Thyroid gland (tissue), 4 donors: ENCODE measurements at regions not wholly inside any gene's neighbourhood (a gene's known extent, or its start where the extent isn't known, plus 50 kb on each side); places are given as distances from the start of the nearest gene placed in this dataset.
"Not testable (repeated sequence)": the region's sequence is repeated elsewhere in the genome, so short reads cannot be mapped to it uniquely, and the experiment has no call there.

Experiments used
- DNase-seq, 2 donors: peaks; one replicate each; pipeline ENCODE4 v3.0.0-alpha.2; 2019
- H3K27ac ChIP-seq, 3 donors: fragments of 200-600 bp; sonication (generic); 1 replicate in 2 of 3; 2 replicates in 1 of 3; pipeline ENCODE4 v1.5.1; 2016 to 2019; ENCODE audit warnings: mild to moderate bottlenecking in 1 of 3, moderate library complexity in 1 of 3
- H3K27me3 ChIP-seq: fragments of 200-600 bp; sonication (generic); one replicate; pipeline ENCODE4 v1.5.1; 2019
- H3K36me3 ChIP-seq, 2 donors: fragments of 200-600 bp; sonication (generic); one replicate each; pipeline ENCODE4 v1.5.1; 2016 to 2019
- H3K4me1 ChIP-seq, 2 donors: fragments of 200-600 bp; sonication (generic); one replicate each; pipeline ENCODE4 v1.5.1; 2017 to 2019
- H3K4me3 ChIP-seq, 3 donors: fragments of 200-600 bp; sonication (generic); replicated peaks in 1 of 3; 1 replicate in 2 of 3; 2 replicates in 1 of 3; pipeline ENCODE4 v1.5.1; 2016; ENCODE audit warnings: mild to moderate bottlenecking in 1 of 3
- H3K9me3 ChIP-seq: fragments of 200-600 bp; sonication (generic); one replicate; pipeline ENCODE4 v1.5.1; 2017
- POLR2A ChIP-seq, 2 donors: fragments of 450-650 bp; IDR thresholded peaks; one replicate each; pipeline ENCODE4 v1.6.1; 2017; ENCODE audit warnings: antibody characterized with exemption in 2 of 2, mild to moderate bottlenecking in 2 of 2, moderate library complexity in 1 of 2
- WGBS, 2 donors: methylation state at CpG; one replicate each; pipeline ENCODE4 v1.1.5; 2017; 5-methylcytosine and 5-hydroxymethylcytosine counted together
- intact Hi-C: fragments of 100-400 bp; cut with DNase I; formaldehyde crosslinking; loops from one replicate; pipeline ENCODE4 v1.15.1; 2023
- TF ChIP-seq, protein P1 (sequence below), 6 experiments: fragments of 200-600 bp in 3 of 6; fragments of 450-650 bp in 3 of 6; sonication (generic) in 3 of 6; IDR thresholded peaks; one replicate each; pipeline ENCODE4 v1.5.1; 2016 to 2019; ENCODE audit warnings: antibody characterized with exemption in 6 of 6, mild to moderate bottlenecking in 2 of 6, inconsistent platforms in 1 of 6, moderate library complexity in 1 of 6

DNA sequence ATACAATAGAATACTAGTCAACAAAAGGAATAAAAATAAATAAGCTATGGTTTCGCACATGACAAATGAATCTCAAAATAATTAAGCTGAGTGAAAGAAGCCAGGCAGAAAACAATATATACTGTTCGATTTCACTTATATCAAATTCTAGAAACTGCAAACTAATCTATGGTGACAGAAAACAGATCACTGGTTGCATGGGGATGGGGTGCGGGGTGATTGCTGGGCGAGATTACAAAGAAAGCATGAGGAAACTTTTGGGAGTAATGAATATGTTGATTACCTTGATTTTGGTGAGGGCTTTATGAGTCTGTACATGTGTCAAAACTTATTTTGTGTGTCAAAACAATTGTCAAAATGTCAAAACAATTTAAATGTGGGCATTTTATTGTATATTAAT, 135.6 kb downstream of the GPR85 start:
- Histone ChIP-seq H3K27ac (no peak overlapping the region), H3K27me3 (no peaks in the 10 kb centered on the region), H3K9me3 (no peaks in the 10 kb centered on the region), H3K4me3 (no peak overlapping the region), H3K4me1 (no peaks in the 10 kb centered on the region), H3K36me3 (no peaks in the 10 kb centered on the region)
- WGBS, 2 donors = 78 to 82% methylated on average over 4 of the region's 4 CpGs
- intact Hi-C loops = no loop called here
- no peak for DNase-seq
- TF ChIP-seq POLR2A (IDR thresholded peaks at IDR 0.05) = no peak
- TF ChIP-seq, protein P1, sequence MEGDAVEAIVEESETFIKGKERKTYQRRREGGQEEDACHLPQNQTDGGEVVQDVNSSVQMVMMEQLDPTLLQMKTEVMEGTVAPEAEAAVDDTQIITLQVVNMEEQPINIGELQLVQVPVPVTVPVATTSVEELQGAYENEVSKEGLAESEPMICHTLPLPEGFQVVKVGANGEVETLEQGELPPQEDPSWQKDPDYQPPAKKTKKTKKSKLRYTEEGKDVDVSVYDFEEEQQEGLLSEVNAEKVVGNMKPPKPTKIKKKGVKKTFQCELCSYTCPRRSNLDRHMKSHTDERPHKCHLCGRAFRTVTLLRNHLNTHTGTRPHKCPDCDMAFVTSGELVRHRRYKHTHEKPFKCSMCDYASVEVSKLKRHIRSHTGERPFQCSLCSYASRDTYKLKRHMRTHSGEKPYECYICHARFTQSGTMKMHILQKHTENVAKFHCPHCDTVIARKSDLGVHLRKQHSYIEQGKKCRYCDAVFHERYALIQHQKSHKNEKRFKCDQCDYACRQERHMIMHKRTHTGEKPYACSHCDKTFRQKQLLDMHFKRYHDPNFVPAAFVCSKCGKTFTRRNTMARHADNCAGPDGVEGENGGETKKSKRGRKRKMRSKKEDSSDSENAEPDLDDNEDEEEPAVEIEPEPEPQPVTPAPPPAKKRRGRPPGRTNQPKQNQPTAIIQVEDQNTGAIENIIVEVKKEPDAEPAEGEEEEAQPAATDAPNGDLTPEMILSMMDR (IDR thresholded peaks at IDR 0.05) = no peak

DNA sequence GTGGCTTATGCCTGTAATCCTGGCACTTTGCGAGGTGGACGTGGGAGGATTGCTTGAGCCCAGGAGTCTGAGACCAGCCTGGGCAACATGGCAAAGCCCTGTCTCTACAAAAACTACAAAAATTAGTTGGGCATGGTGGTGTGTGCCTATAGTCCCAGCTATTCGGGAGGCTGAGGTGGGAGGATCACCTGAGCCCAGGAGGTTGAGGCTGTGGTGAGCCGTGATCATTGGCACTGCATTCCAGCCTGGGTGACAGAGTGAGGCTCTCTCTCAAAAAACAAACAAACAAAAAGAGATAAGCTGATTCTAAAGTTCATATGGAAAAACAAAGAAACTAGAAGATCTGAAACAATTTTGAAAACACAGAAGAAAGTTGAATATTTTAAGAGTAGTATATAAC, 136.9 kb downstream of the GPR85 start:
- H3K4me3 ChIP-seq, H3K36me3 ChIP-seq, H3K4me1 ChIP-seq, DNase-seq, H3K27ac ChIP-seq, H3K9me3 ChIP-seq, H3K27me3 ChIP-seq, intact Hi-C loops: not testable (repeated sequence)
- 70% methylated on average over 4 of the region's 4 CpGs for WGBS, 2 donors

DNA sequence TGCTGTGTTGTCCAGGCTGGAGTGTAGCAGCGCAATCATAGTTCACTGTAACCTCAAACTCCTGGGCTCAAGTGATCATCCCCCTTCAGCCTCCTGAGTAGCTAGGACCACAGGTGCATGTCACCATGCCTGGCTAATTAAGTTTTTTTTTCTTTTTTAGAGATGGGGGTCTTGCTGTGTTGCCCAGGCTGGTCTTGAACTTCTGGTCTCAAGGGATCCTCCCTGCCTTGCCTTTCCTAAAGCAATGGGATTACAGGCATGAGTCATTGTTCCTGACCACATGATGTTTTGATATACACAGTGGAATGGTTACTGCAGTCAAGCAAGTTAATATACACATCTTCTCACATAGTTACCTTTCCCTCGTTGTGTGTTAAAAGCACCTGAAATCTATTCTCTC, 140.3 kb downstream of the GPR85 start:
- no peaks in the 10 kb centered on the region for H3K36me3 ChIP-seq
- H3K4me3 ChIP-seq = no peak overlapping the region
- intact Hi-C loops = no loop called here
- H3K27me3 ChIP-seq = no peaks in the 10 kb centered on the region
- H3K27ac ChIP-seq = no peak overlapping the region
- H3K9me3 ChIP-seq = no peaks in the 10 kb centered on the region
- DNase-seq = no peak
- H3K4me1 ChIP-seq = no peaks in the 10 kb centered on the region
- TF ChIP-seq, protein P1 (IDR thresholded peaks at IDR 0.05) = no peak
- no peak for TF ChIP-seq POLR2A (IDR thresholded peaks at IDR 0.05)
- 79 to 88% methylated on average over 2 of the region's 2 CpGs for WGBS, 2 donors

DNA sequence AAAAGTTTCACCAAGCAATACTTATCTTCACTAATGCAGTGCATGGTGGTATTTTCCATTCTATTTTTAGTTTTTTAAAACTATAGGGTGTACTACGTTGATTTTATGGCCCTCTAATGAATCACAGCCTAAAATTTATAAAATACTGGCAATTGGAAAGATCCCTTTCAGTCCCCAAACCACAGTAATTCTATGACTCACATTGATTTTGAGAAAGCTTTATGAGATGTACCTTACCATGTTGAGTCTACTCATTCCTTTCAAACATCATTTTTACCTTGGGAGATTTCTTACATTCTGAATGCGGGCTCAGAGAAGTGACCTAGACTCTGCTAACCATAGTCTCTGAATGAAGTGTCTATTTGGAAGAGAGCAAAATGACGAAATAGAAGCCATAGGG, 141.6 kb downstream of the GPR85 start:
- no peak overlapping the region for H3K27ac ChIP-seq
- H3K4me1 ChIP-seq = peaks cover 0 to 5% of the 10 kb centered on the region in 2 donors
- no peaks in the 10 kb centered on the region for H3K36me3 ChIP-seq
- DNase-seq = no peak
- no peaks in the 10 kb centered on the region for H3K9me3 ChIP-seq
- WGBS, 2 donors = 87% methylated on average over 3 of the region's 3 CpGs
- intact Hi-C loops = no loop called here
- TF ChIP-seq, protein P1 (IDR thresholded peaks at IDR 0.05) = no peak
- no peak for TF ChIP-seq POLR2A (IDR thresholded peaks at IDR 0.05)
- no peaks in the 10 kb centered on the region for H3K27me3 ChIP-seq
- no peak overlapping the region for H3K4me3 ChIP-seq

GRCh38 chr7:112942981-112943380, 143.6 kb downstream of the GPR85 start:
- TF ChIP-seq, protein P1 (IDR thresholded peaks at IDR 0.05) = no peak
- no peak for TF ChIP-seq POLR2A (IDR thresholded peaks at IDR 0.05)
- H3K27me3 ChIP-seq = no peaks in the 10 kb centered on the region
- H3K9me3 ChIP-seq = no peaks in the 10 kb centered on the region
- WGBS, 2 donors = 92 to 98% methylated on average over 1 of the region's 1 CpG
- H3K36me3 ChIP-seq = no peaks in the 10 kb centered on the region
- peaks cover 5 to 11% of the 10 kb centered on the region in 2 donors for H3K4me1 ChIP-seq
- no peak for DNase-seq
- H3K27ac ChIP-seq = no peak overlapping the region
- intact Hi-C loops = no loop called here
- no peak overlapping the region for H3K4me3 ChIP-seq

DNA sequence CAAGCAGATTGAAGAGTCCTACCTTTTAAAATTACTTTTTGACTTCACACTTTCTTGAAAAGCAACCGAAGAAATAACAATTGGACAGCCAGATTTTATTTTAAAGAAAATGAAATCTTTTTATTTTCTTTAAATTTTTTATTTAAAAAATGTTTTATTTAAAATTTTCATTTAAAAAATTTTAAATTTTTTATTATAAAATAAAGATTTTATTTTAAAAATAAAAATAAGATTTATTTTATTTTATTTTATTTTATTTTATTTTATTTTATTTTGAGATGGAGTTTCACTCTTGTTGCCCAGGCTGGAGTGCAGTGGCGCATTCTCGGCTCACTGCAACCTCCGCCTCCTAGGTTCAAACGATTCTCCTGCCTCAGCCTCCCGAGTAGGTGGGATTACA, 144.5 kb downstream of the GPR85 start:
- WGBS, 2 donors = 97% methylated on average over 6 of the region's 6 CpGs
- DNase-seq, H3K4me3 ChIP-seq, H3K36me3 ChIP-seq, intact Hi-C loops, H3K9me3 ChIP-seq, H3K27me3 ChIP-seq, H3K27ac ChIP-seq: not testable (repeated sequence)
- H3K4me1 ChIP-seq = peaks cover 5 to 16% of the 10 kb centered on the region in 2 donors
